Forelimb muscle (tissue), 1 donor: ENCODE measurements at regions not wholly inside any gene's neighbourhood (a gene's known extent, or its start where the extent isn't known, plus 50 kb on each side); places are given as distances from the start of the nearest gene placed in this dataset.

Experiments
- DNase-seq: peaks from one replicate; pipeline ENCODE4 v3.0.0-alpha.2; 2013; ENCODE audit warnings: low read depth

GRCh38 chr14:95442016-95442632, 74.3 kb downstream of the SYNE3 start:
- DNase-seq = no peak

- no peak for DNase-seq
These were observed 75.5 kb downstream of the SYNE3 start for GRCh38 chr14:95440951-95441350.

DNA sequence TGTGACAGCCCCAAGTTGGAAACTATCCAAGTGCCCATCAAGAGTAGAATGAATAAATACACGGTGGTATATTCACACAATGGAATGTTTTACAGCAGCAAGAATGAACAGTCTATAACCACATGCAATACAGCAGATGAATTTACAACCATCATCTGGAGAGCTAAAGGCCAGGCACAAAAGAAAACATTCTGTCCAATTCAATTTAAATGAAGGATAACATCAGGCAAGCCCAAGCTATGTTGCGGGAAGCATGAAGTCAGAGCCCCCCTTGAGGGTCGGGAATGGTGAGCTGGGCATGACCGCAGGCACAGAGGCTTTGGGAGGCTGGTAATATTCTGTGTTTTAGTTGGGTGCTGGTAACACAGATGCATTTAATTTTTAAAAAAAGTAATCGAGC, 76.0 kb downstream of the SYNE3 start:
- DNase-seq = no peak

DNA sequence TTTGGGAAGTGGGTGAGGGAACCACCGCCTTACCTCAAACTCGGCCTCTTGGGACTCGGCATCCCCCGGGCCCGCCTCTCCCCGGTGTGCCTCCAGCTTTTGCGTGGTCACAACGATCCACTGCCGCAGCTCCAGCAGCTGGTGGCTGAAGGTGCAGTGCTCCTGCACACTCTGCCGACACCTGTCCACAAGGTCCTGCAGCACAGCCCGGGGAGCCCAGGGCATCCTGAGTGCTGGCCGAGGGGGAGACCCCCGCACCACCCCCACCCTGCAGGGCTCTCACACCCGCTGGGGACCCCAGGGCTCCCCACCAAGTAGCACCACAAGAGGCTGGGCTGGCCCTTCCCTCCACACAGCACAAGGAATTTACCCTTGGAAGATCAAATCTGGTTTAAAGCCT, 76.6 kb downstream of the SYNE3 start:
- DNase-seq = no peak

DNA sequence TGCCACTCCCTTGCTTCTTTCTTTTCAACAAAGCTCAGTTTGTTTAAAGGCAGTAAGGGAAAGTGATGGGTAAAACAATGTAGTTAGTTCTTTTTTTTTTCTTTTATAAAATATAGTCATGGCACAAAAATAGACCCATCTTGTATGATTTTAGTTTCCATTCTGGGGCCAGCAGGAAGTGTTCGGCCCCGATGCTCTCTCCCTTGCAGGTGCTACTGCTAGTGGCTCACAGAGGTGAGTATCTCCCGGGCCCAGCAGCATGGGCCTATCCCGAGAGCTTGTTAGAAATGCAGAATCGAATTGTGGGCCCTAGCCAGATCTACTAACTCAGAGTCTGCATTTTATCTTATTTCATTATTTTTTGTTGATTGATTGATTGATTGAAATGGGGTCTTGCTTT, 78.7 kb downstream of the SYNE3 start:
- no peak for DNase-seq

DNA sequence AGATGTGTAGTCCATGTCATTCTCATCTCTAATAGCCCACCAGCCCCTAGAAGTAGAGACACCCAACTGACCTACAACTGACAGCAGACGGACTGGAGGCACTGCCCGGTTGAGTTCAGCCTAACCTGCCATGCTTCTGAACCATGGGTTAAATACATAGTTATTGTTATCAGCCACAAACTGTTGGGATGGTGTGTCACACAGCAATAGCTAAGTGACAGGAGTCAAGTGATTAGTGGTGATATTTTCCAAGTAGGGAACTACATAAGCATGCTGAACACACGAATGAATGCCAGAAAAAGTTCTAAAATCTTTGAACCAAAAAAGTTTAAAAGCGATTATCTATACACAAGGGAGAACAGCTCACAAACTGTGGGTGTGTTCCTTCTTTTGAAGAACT, 80.1 kb downstream of the SYNE3 start:
- no peak for DNase-seq

- DNase-seq = no peak
These were observed 82.3 kb downstream of the SYNE3 start for GRCh38 chr14:95434121-95434520.

DNA sequence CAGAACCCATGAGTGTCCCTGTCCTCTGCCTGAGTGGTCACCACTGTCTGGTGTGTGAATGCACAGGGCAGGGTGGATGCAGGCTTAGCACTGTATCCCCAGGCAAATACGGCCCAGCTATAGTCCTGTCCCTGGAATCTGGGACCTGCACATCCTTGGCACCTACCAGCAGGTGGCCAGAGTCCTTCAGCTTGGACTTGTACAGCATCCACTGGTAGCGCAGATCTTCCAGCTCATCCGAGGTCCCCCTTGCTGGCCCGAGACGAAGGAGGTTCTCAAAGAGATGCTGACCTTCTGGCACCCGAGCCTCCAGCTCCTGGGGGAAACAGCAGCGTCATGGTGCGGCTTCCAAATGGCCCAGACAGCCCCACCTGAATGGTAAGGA, 83.4 kb downstream of the SYNE3 start:
- DNase-seq = no peak

DNA sequence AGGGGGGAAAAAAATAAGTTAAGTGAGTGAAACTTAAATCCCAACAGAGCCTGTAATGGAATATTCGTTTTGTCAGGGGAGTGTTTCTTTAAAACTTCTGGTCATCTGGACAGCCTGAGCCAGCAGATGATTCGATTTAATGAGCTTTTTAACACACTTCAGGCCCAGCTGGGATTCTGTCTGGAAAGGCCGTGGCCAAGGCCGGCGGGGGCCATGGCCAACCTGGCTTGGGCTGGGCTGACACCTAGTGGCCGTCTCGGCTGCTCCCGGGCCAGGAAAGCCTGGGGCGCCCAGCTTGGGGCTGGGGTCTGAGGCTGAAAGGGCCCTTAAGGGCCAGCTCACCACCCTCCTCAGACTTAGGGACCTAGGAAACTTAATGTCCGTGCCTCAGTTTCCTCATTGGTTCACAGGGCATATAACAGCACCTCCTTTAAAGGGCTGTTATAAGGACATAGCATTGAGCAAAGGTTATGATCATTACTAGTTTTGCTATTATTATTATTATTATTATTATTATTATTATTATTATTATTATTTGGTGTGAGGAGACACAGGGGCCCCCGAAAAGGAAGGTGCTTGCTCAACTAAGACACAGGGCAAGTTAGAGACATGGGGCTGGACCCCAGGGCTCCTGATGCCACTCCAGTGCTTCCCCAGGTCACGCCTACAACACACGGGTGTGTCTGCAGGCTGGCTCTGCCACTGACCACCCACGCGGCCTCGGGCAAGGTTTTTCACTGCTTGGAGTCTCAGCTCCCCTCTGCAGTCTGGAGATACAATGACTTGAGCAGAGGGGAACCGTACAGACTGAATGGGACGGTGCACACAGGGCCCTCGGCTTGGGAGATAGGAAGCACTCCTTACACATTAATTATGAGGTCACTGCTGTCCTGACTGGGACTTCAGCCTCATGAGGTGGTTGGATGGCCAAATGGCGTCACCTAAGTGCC, 84.0 kb downstream of the SYNE3 start:
- DNase-seq = peak; percentile 19

DNA sequence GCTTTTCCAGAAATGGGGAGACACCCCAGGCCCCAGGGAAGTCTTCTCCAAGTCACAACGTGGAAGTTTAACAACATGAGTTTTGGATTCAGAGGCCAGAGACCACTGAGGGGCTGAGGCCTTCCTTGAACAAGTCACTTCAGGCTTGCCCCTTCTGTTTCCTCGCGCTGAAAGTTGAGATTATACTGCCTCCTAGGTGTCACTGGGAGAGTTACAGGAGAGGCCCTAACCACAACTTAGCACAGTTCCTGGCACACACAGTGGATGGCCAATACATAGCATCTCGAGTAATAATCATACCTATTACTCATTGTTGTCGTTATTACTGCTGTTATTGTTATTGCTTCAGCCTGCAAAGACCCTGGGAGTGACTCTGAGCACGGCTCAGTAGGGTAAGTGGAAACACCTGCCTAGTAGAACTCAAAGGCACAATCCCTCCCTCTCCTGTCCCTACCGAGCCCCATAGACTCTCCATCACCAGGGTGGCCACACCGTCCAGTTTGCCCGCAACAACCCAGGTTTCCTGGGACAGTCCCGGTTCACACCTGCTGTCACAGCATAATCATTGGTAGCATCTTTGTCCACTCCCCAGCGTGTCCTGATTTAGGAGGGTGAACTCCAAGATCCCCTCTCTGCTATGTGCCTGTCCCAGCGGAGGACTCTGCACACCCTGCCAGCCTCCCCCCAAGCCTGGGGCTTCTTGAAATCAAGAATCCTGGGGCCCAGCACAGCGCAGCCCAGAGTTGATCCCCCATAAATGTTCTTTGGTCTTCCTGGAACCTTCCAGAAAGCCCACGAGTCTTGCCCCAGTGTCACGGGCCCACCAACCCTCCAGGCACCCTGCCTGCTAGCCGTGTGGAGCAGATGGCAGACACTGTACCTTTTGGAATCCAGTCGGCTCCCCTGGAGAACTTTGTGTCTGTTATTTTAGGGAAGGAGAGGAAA, 85.0 kb downstream of the SYNE3 start:
- no peak for DNase-seq

DNA sequence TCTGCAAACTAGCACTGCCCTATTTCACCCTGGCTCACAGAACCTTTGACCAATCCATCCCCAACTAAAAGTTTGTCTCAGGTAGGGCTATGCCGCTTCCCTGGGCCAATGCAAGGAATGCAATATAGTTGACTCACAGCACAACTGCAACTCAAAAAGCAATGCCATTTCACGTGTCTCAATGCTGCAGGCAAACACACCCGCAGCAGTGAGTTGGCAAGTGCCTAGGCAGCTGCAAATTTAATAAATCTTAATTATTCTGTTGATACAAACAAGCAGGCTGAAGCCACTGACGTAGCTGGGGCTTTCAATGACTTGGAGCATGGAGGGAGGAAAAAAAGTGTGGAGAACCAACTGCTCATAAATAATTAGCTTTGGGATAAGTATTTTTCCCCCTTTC, 87.9 kb downstream of the SYNE3 start:
- DNase-seq = no peak

GRCh38 chr14:95426116-95426475, 90.4 kb downstream of the SYNE3 start:
- DNase-seq = no peak

GRCh38 chr14:95425369-95426115, 90.9 kb downstream of the SYNE3 start:
- DNase-seq = no peak

- no peak for DNase-seq
These were observed 91.9 kb downstream of the SYNE3 start for GRCh38 chr14:95424529-95424928.

DNA sequence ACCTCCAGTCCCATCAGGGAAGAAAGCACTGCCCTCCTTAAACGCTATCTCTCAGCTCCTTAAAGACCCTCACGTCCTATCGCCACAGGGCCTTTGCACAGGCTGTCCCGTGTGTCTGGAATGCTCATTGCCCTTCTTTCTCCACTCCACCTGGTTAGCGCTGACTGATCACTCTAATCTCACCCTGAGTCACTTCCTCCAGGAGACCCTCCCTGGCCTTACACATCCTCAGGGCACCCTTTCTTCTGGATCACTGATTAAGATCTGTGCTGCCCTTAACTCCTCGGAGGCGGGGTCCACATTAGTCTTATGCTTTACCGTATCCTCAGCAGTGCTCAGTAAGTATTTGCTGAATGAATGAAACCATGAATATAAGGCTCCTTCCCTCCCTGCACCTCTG, 94.7 kb downstream of the SYNE3 start:
- DNase-seq = no peak

DNA sequence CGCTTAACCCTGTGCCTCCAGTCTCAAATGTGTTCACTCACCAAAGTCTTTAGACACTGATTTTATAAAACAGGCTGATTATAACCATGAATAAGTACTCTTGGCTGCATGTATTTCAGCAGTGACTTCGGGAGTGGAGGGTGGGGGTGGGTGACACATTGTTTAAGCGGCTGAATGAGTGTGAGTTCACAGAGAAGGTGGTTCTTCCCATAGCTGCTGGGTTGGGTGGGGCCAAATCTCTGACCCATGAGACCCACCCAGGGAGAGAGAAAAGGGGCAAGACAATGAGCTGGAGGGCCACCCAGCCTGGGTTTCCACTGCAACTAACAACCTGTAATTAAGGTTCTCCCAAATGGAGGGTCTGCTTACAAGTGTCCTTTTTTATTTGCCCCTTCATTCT, 96.4 kb downstream of the SYNE3 start:
- no peak for DNase-seq

GRCh38 chr14:95419569-95419968, 96.9 kb downstream of the SYNE3 start:
- DNase-seq = no peak

- DNase-seq = no peak
These were observed 97.6 kb downstream of the SYNE3 start for GRCh38 chr14:95418858-95419257.

DNA sequence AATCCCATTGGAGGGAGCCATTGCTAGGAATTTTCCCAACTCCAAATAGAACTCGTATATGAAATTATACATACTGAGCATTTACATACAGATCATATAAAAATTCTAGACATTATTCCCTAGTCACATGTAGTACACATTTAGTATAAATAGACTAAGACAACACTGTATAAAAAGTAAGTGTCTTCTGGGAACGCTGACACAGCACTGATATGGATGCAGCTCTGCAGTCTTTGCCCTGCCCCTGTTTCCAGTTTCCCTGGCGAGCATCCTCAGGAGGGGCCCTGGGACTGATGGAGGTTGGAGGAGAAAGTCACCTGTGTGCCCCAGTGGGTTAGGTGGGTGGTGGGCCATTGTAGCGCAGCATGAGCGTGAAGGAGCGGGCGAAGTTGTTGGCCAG, 97.8 kb upstream of the CLMN start:
- no peak for DNase-seq

DNA sequence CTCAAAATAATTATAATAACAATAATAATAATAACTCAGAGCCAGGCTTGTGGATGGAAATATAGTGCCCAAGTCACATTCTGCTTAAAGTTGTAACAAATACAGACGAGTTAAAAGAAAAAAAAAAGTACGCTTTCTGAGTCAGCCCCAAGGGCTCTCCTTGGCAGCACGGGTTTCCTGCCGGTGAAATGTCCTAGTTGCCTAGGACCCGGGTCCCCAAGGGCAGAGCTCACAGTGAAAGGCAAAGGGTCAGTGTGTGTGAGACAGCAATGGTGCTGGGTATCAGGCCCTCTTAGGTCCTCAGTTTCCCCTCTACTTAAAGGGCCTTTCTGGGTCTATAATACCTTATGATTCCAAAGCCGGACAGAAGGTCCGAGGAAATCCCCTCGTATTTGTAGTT, 96.3 kb upstream of the CLMN start:
- DNase-seq = no peak
